GM18502 (cell line): ENCODE measurements at regions not wholly inside any gene's neighbourhood (a gene's known extent, or its start where the extent isn't known, plus 50 kb on each side); places are given as distances from the start of the nearest gene placed in this dataset.
A peak's percentile ranks its signal among the peaks of the same experiment; 100 is the strongest.

Experiments used
- ATAC-seq: cut with Tn5 transposase; IDR thresholded peaks from one replicate; pipeline ENCODE4 v1.9.1; 2021; ENCODE audit warnings: mild to moderate bottlenecking; ENCODE audit not compliant: unreplicated experiment, poor library complexity

DNA sequence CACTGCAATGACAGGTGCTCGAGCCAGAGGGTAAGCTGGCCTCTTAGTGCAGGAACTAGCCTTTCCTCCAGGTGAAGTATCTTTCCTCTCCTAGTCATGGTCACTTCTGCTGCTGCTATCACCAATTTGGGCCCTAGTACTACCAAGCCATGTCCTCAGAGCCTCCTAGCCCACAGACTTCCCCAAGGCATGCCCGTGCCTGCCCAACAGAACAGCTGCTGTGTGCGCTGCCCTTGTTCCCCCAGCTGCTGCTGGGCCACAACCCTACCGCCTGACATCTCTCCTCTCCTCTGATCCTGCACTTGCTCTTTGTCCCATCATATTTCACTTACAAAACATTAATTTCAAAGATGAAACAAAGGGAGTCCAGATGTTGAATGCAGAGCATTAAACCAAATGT lies 168.5 kb upstream of the FREM2 start:
- no peak for ATAC-seq

- ATAC-seq: no peak
These were observed 167.5 kb upstream of the FREM2 start for GRCh38 chr13:38519229-38519911.

DNA sequence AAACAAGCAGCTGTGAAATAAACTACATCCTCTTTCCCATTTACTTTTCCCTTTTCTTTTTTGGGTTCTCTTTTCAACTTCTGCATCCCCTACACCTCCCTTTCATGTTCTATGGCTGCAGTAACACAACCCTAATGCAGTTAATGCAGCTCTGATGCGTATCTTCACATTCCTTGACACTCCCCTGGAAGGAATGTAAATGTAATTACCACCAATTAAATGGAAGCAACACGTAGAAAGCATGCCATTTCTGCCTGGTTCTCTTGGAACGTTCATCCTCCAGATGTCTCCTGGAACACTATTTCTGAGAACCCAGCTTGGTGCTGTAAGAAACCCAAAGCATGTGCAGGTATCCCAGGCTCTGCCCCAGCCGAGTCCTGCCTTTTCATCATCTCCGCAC lies 166.8 kb upstream of the FREM2 start:
- ATAC-seq: no peak

DNA sequence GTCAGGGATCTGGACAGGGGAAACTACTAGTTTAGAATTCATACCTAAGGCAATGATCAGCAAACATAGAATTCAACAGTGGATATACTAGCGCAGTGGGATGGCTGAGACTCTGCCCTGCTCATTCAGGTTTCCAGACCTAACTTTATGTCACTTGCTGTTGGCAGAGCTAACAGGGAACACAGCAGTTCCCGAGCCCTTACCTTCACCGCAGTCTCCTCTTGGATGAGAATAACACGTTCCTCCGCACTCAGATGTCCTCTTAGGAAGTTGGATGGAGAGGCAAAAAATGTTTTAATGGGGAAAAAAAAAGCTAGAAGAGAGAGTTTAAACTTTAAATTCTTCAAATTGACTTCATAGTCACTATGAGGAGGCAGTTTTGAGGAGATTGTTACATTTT lies 159.7 kb upstream of the FREM2 start:
- ATAC-seq: no peak

DNA sequence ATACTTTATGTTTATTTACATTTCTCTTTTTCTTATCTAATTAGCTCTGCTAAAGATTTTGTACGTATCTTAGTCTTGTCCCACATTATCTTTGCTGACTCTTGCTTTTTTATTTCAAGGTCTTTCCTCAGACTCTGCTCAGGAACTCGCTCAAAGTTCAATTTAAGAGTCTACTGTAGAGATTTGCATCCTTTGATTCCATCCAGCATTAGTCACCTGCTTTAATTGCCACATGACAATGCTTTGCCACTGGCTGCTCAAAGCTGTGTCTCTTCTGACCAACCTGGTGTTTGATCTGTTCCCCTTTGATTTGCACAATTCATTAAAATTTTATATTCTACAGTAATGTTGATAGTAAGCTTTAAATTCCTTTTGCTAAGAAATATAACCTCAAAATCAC lies 157.9 kb upstream of the FREM2 start:
- ATAC-seq: no peak

DNA sequence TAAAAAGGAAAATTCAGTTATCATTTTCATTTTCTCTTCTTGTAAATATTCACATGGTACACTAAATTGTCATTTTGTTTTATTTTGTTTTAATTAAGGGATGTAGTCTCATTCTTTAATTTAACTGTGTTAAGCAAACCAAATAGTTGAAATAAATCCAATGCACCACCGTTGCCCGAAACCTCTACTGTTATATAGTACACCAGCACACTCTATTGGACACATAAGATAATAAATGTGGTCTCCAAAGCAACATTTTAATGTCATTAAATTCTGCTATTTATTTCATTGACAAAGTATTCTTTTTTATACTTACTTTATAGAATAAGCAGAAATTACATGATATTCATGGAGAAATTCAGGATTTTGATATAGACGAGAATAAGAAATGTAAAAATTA lies 156.4 kb upstream of the FREM2 start:
- no peak for ATAC-seq

- ATAC-seq: no peak
These were observed 151.6 kb upstream of the FREM2 start for GRCh38 chr13:38535261-38535660.

- ATAC-seq: no peak
These were observed 149.8 kb upstream of the FREM2 start for GRCh38 chr13:38537051-38537450.

DNA sequence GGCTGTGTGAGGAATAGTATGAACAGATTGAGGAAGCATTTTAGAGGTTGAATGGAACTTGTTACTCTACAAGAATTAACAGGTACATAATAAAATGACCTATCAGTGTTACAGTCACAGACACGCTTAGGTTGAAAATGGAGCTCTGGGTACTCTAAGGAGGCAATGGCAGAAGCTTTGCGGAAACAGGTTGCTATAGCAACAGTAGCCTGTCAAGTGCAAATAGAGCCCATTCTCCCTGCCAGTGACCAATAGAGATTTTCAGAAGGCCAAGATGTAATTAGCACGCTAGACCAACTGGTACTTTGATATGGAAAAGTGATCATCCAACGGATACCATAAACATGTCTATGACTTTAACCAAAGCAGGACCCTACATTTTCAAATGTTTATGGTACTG lies 148.5 kb upstream of the FREM2 start:
- no peak for ATAC-seq

DNA sequence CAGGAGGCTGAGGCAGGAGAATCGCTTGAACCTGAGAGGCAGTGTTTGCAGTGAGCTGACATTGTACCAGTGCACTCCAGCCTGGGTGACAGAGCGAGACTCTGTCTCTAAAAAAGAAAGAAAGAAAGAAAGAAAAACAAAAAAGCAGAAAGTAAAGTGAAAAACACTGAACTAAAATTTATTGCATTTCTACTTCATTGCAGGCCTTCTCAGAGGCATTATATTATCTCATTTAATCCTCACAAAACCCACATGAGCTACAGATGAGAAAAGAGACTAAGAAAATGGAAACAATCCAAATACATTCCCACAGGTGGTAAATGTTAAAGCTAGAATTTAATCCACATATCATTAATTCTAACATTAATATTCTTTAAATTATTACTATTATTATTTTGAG lies 147.2 kb upstream of the FREM2 start:
- ATAC-seq: no peak

DNA sequence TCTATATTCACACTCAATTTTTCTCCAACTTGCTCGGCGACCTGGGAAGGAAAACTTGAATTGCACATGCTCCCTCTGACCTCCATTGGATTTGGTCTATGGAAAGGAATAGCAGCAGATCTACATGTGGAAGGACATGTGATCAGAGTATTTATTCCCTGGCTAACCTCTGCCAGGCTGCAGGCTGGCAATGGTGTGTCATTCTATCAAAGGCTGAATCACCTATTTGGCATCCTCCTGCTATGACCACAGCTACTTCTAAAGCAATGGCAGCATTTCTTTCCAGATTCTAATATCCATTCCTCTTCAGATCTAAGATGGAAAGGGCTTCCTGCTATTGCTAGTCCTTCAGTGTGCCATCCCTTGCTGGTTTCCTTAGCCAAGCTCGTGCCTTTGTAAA lies 144.3 kb upstream of the FREM2 start:
- no peak for ATAC-seq

GRCh38 chr13:38543561-38543960 lies 143.3 kb upstream of the FREM2 start:
- no peak for ATAC-seq

- no peak for ATAC-seq
These were observed 123.1 kb upstream of the FREM2 start for GRCh38 chr13:38563739-38564138.

GRCh38 chr13:38564256-38565150 lies 122.4 kb upstream of the FREM2 start:
- no peak for ATAC-seq

GRCh38 chr13:38566023-38566422 lies 120.9 kb upstream of the FREM2 start:
- ATAC-seq: no peak

- ATAC-seq: no peak
These were observed 120.4 kb upstream of the FREM2 start for GRCh38 chr13:38566519-38566918.

DNA sequence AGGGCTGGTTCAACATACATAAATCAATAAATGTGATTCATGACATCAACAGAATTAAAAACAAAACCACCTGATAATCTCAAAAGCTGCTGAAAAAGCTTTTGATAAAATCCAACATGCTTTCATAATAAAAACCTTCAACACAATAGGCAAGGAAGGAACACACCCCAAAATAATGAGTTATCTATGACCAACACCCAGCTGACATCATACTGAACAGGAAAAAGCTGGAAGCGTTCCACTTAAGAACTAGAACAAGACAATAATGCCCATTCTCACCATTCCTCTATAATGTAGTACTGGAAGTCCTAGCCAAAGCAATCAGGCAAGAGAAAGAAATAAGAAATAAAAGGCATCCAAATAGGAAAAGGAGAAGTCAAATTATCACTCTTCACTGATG lies 116.2 kb upstream of the FREM2 start:
- ATAC-seq: no peak

DNA sequence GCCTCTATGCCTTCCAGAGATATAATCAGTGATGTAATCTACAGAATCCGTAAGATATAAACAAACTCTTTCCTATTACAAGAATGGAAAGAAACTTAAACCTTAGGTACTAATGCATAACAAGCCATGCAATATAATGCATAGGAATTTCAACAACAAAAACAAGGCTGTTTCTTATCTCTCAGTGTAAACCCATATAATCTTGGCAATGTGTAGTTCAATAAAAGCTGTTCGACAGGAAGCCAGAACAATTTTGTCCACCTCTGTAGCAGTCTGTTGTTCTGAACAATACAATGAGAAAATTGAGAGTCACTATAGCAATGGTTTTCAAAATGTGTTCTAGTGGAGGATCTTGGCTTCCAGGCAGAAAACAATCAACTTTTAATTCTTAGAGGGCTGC lies 111.5 kb upstream of the FREM2 start:
- no peak for ATAC-seq

DNA sequence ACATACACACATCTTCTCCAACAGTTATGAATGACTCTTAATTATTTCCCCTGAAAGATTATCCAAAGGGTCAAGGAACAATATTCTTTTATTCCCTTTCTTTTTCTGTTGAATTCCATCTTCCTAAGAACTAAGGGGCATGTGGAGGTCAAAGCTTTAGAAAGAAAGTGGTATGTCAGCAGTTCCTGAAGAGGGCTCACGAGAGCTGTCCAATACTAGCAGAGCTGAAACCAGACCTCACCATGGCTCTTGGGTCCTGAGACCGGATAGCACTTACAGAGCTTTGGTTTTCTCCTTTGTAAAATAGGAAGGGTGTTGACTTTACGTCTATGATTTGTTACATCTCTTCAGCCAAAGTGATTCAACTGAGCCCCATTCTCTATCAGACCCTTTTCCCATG lies 109.8 kb upstream of the FREM2 start:
- no peak for ATAC-seq

DNA sequence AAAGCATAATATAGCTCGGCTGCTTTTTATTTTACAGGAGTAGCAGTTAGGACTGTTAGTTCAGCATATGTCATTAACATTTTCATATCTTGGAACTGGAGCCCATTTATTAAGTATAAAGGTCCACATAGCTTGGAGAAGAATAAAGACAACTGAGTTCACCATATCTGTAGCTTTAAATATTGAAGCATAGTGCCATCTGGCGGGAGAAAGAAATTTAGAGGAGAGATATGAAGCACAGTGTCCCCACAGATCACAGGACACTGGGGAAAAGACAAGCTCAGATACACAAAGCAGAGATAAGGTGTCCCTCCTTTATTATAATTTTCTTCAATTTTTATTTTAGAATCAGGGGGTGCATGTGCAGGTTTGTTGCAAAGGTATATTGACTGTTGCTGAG lies 104.7 kb upstream of the FREM2 start:
- peak; percentile 76 for ATAC-seq

- no peak for ATAC-seq
These were observed 96.6 kb upstream of the FREM2 start for GRCh38 chr13:38590230-38590629.
